ENCODE measurements at regions not wholly inside any gene's neighbourhood (a gene's known extent, or its start where the extent isn't known, plus 50 kb on each side); places are given as distances from the start of the nearest gene placed in this dataset.

GRCh38 chr2:215848146-215848545, 165.2 kb downstream of the MREG start:
- Histone ChIP-seq H3K27ac (ENCODE audit: low read depth in 1 of 2, low read length in 2 of 2) (no peak overlapping the region), H3K27me3 (ENCODE audit: control insufficient read depth in 4 of 4, insufficient read depth in 4 of 4, low read length in 3 of 4) (no peaks in the 10 kb centered on the region), H3K9me3 (ENCODE audit: control insufficient read depth in 4 of 4, low read length in 3 of 4) (no peaks in the 10 kb centered on the region), H3K4me3 (ENCODE audit: low read depth in 1 of 3, low read length in 3 of 3) (no peak overlapping the region), H3K9ac (ENCODE audit: low read depth in 1 of 2, low read length in 2 of 2) (no peak overlapping the region), H3K36me3 (ENCODE audit: control insufficient read depth in 4 of 4, insufficient read depth in 3 of 4, low read depth in 1 of 4, low read length in 3 of 4) (no peaks in the 10 kb centered on the region), H3K4me1 (ENCODE audit: control insufficient read depth in 4 of 4, insufficient read depth in 4 of 4, low read length in 3 of 4) (no peaks in the 10 kb centered on the region)
- DNase-seq (ENCODE audit: low spot score), result no peak
- WGBS, result 90% methylated on average over 3 of the region's 3 CpGs
- no peak for TF ChIP-seq ZBTB33 (IDR thresholded peaks at IDR 0.05)
- TF ChIP-seq RAD21 (IDR thresholded peaks at IDR 0.05), result no peak
- no peak for TF ChIP-seq TAF1 (conservative IDR thresholded peaks at IDR 0.05)
- TF ChIP-seq EGR1 (IDR thresholded peaks at IDR 0.05; ENCODE audit: low read depth in 2 of 2), result no peak
- no peak for TF ChIP-seq SP1 (IDR thresholded peaks at IDR 0.05)
- TF ChIP-seq REST (IDR thresholded peaks at IDR 0.05), result no peak
- no peak for TF ChIP-seq MAX (IDR thresholded peaks at IDR 0.05)
- no peak for TF ChIP-seq FOXA2 (IDR thresholded peaks at IDR 0.05)
- TF ChIP-seq NR2F2 (IDR thresholded peaks at IDR 0.05), result no peak
- no peak for TF ChIP-seq YY1 (IDR thresholded peaks at IDR 0.05)
- no peak for TF ChIP-seq RXRA (IDR thresholded peaks at IDR 0.05)
- no peak for TF ChIP-seq ATF3 (IDR thresholded peaks at IDR 0.05)
- no peak for TF ChIP-seq GABPA (IDR thresholded peaks at IDR 0.05 in 1 of 2, conservative IDR thresholded peaks at IDR 0.05 in 1 of 2)
- TF ChIP-seq FOXA1 (IDR thresholded peaks at IDR 0.05), result no peak
- TF ChIP-seq CTCF (IDR thresholded peaks at IDR 0.05; ENCODE audit: low read depth, low read length, missing input control), result no peak
- no peak for TF ChIP-seq JUND (IDR thresholded peaks at IDR 0.05)
- TF ChIP-seq HNF4G (IDR thresholded peaks at IDR 0.05), result no peak
- TF ChIP-seq HNF4A (conservative IDR thresholded peaks at IDR 0.05), result no peak

Data from liver (tissue), 8 donors.